ENCODE measurements at regions not wholly inside any gene's neighbourhood (a gene's known extent, or its start where the extent isn't known, plus 50 kb on each side); places are given as distances from the start of the nearest gene placed in this dataset.

- intact Hi-C loops (cut with DNase I; ENCODE audit: low total_unique reads): no loop called here
- 45 to 48% methylated on average over 4 of the region's 4 CpGs for WGBS, 2 donors
- no peak overlapping the region for H3K4me3 ChIP-seq (ENCODE audit: low read depth, poor library complexity, severe bottlenecking)
- no peak for DNase-seq (ENCODE audit: low spot score in 2 of 2)
- TF ChIP-seq POLR2A (IDR thresholded peaks at IDR 0.05): no peak
- no peak for TF ChIP-seq CTCF (IDR thresholded peaks at IDR 0.05)
Observed at GRCh38 chr2:204122425-204122824, 185.9 kb downstream of the ICOS start.

GRCh38 chr2:204124140-204124750, 187.7 kb downstream of the ICOS start:
- TF ChIP-seq POLR2A (IDR thresholded peaks at IDR 0.05) (no peak), CTCF (IDR thresholded peaks at IDR 0.05) (no peak)
- DNase-seq (ENCODE audit: low spot score in 2 of 2): no peak
- H3K4me3 ChIP-seq (ENCODE audit: low read depth, poor library complexity, severe bottlenecking): no peak overlapping the region
- intact Hi-C loops (cut with DNase I; ENCODE audit: low total_unique reads): no loop called here
- WGBS, 2 donors: 91% methylated on average over 3 of the region's 3 CpGs

DNA sequence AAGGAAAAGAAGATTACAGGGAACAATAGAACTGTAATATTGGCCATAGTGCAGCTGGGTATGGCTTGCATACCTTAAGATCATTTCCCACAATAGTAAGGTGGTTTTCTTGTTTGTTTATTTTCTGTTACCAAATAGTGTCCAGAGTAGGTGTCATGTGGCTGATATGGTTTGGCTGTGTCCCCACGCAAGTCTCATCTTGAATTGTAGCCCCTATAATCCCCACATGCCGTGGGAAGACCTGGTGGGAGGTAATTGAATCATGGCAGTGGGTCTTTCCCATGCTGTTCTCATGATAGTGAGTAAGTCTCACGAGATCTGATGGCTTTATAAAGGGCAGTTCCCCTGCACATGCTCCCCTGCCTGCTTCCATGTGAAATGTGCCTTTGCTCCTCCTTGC, 190.1 kb downstream of the ICOS start:
- TF ChIP-seq CTCF (IDR thresholded peaks at IDR 0.05) (no peak), POLR2A (IDR thresholded peaks at IDR 0.05) (no peak)
- no peak overlapping the region for H3K4me3 ChIP-seq (ENCODE audit: low read depth, poor library complexity, severe bottlenecking)
- 92 to 98% methylated on average over 3 of the region's 3 CpGs for WGBS, 2 donors
- no peak for DNase-seq (ENCODE audit: low spot score in 2 of 2)
- intact Hi-C loops (cut with DNase I; ENCODE audit: low total_unique reads): no loop called here

GRCh38 chr2:204127238-204127637, 190.7 kb downstream of the ICOS start:
- intact Hi-C loops (cut with DNase I; ENCODE audit: low total_unique reads): no loop called here
- DNase-seq (ENCODE audit: low spot score in 2 of 2): no peak
- WGBS, 2 donors: 83 to 84% methylated on average over 2 of the region's 2 CpGs
- TF ChIP-seq POLR2A (IDR thresholded peaks at IDR 0.05) (no peak), CTCF (IDR thresholded peaks at IDR 0.05) (no peak)
- H3K4me3 ChIP-seq (ENCODE audit: low read depth, poor library complexity, severe bottlenecking): no peak overlapping the region

DNA sequence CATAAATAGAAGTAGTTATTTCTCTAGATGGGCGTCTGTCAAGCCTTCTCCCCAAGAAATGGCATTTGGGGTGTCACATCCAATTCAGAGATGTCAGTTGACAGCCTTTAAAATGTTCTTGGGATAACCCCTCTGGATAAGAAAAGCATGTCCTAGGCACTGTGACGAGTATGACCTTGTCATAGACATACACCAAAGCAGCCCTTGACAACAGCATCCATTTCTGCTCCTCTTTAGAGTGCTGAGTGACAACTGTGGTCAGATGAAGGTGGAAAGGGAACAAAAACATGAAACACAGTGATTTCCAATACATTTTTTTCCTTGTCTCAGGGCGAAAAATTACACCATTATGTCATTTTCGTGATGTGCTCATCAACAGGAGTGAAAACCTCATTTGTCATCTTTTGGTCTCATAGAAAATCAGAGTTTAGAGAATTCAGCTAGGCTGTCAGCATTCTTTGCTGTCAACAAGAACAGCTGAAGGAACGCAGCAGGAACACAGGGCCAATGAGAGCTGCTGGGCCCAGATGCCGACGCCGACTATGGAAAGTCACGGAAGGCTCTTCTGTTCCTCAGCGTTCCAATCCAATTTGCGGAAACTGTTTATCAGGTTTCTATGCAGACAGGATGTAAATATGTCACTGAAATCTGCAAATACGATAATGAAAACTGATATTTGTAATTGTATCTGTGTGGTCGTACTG, 193.2 kb downstream of the ICOS start:
- whole genome bisulfite sequencing, 2 donors: 69 to 81% methylated on average over 13 of the region's 13 CpGs
- DNase-seq (ENCODE audit: low spot score in 2 of 2): no peak

More for the DNA sequence above, 193.2 kb downstream of the ICOS start:
- no peak for TF ChIP-seq CTCF (IDR thresholded peaks at IDR 0.05)
- intact Hi-C loops (cut with DNase I; ENCODE audit: low total_unique reads): no loop called here
- no peak overlapping the region for H3K4me3 ChIP-seq (ENCODE audit: low read depth, poor library complexity, severe bottlenecking)

All from lower leg skin (tissue), 4 donors.